NCI-H2029 (cell line): ENCODE measurements at regions not wholly inside any gene's neighbourhood (a gene's known extent, or its start where the extent isn't known, plus 50 kb on each side); places are given as distances from the start of the nearest gene placed in this dataset.

Experiments
- DNase-seq: peaks from one replicate; lab custom pipeline; 2025; lab: John Stamatoyannopoulos, UW

DNA sequence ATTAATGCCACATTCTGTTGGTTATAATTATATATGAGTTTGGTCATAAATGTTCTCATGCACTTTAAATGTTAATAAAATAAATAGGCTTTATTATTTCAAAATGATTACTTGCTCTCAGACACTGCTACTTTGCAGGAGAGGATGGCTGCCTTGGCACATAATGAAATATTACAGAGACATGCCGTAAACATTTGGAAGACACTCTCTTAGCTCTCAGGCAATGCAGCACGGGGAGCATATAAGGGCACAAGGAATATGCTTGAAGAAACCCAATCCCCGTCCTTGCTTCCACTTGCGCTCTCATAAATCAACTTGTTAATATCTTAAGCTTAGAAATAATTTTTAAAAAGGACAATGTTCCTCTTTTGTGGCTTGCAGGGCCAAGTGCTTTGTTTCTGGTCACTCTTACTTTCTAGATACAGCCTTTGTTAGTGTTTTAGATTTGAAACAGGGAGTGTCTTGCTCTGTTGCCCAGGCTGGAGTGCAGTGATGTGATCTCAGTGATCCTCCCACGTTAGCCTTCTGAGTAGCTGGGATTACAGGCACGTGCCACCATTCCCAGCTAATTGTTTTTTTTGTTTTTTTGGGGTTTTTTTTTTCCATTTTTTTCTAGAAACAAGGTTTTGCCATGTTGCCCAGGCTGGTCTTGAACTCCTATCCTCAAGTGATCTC is 445.0 kb downstream of the SPRY1 start:
- no peak for DNase-seq

DNA sequence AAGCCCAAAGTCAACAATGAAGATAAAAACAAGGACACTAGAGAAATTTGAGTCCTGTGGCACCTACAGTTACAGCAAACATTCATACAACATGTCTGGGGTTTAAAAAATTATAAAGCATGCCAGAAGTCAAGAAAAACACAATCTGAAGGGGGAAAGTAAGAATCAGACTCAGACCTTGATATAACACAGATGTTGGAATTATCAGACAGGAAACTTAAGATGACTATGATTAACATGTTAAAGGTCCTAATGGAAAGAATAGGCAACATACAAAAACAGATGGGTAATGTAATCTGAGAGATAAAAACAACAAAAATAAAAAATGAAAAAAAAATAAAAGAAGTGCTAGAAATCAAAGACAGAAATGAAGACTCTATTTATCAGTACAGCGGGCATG is 446.5 kb downstream of the SPRY1 start:
- no peak for DNase-seq

DNA sequence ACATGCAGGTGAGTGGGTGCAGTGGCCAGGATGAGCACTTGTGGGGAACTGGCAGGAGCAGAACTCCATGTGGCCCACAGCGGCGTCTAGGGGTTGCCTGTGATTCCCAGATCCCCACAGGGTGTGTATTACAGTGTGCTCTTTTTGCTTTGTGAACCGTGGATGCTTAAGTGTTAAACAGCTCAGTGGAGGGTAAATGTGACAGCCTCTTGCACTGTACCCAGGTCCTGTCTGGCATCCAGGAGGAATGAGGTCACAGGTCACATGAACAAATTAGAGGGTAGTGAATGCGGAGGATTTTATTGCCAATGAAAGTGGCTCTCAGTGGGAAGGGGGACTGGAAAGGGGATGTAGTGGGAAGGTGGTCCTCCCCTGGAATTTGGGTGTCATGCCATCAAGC is 447.8 kb downstream of the SPRY1 start:
- no peak for DNase-seq

DNA sequence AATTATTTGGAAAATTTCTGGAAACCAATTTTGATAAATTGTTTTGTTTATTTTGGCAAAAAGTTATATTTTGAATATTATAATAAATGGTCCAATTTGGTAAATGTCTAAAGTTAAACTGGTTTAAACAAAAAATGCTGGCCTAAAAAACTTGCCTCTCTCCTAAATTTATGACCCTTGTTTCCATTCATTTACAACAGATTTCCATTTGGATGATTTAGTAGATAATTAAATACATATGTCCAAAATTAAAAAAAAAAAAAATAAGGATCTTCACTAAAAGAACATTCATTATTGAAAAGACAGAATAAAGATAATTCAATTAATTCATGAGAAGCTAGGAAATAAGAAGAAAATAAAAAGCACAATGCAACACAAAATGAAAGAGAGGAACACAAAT is 449.5 kb downstream of the SPRY1 start:
- DNase-seq, result no peak

DNA sequence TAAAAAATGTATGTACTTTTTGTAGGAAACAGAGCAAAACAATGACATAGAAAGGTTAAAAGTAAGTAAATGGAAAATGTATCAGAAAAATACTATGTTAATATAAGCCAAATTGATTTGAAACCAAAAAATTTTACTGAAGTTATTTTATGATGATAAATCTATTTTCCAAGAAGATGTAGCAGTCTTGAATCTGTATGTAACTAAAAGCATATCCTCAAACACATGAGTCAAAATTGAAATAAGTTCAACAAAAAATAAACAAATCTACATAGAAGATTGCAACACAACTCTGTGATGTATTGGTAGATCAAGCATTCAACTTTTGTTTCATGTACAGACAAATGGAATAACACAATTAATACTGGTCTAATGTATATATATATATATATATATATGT is 450.0 kb downstream of the SPRY1 start:
- DNase-seq, result no peak

DNA sequence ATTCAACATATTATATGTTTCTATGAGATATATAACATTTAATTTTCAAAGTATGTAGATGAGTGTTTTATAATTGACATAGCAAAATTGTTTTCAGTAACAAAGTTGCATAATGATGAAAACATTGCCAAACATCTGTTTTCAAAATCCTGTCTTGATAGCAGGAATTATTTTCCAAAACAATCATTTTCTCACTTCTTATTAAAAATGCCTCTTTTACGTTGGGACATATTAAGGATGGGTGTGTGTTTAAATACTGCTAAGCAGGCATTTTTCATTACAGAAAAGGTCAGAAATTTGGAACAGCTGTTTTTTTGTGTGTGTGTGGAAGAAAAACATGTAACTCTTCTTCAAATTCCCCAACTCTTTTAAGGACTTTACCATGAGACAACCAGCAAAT is 452.0 kb downstream of the SPRY1 start:
- no peak for DNase-seq

DNA sequence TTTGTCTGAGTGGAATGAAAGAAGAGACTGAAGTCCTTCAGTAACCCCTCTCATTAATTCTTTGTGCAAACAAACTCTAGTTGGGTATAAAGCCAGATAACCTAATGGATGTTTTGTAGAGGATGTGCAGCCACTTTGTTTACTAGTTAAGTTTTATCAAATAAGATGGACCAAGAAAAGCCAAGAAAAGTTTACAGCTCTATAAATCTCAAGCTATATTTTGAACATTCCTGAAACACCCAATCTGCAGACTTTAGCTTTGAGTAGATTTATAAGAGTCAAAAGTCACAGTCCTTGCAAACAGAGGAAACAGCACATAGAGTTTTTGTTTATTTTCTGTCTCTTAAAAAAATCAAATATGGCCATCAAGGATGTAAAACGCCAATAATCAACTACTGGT is 452.9 kb downstream of the SPRY1 start:
- DNase-seq, result no peak

DNA sequence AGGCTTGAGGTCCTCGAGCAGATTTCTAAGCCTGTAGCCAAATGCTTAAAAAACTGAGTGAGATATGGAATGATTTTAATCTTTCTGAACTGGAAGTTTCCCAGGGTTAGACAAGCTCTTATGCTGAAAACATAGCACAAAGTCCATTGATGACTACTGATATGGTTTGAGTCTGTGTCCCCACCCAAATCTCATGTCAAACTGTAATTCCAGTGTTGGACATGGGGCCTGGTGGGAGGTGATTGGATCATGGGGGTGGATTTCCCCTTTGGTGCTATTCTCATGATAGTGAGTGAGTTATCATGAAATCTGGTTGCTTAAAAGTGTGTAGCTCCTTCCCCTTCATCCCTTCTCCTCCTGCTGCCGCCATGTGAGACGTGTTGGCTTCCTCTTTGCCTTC is 454.9 kb downstream of the SPRY1 start:
- no peak for DNase-seq

DNA sequence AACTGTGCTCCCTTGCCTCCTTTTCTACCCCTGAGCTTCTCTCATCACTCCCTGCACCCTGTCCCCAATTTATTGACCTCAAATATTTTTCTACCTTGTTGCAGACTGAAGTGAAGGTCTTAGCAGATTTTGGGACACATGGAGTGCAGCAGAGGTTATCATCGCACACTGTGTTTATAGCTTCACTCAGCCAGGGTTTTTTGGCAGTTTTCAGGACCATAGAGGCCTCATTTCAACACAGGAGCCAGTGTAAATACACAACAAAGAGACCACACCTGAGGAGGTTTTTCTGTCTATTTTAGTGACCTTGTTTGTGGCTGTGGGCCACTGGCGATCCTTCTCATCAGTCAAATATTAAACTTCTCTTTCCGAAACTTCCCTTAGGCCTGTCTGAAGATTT is 457.1 kb downstream of the SPRY1 start:
- no peak for DNase-seq

DNA sequence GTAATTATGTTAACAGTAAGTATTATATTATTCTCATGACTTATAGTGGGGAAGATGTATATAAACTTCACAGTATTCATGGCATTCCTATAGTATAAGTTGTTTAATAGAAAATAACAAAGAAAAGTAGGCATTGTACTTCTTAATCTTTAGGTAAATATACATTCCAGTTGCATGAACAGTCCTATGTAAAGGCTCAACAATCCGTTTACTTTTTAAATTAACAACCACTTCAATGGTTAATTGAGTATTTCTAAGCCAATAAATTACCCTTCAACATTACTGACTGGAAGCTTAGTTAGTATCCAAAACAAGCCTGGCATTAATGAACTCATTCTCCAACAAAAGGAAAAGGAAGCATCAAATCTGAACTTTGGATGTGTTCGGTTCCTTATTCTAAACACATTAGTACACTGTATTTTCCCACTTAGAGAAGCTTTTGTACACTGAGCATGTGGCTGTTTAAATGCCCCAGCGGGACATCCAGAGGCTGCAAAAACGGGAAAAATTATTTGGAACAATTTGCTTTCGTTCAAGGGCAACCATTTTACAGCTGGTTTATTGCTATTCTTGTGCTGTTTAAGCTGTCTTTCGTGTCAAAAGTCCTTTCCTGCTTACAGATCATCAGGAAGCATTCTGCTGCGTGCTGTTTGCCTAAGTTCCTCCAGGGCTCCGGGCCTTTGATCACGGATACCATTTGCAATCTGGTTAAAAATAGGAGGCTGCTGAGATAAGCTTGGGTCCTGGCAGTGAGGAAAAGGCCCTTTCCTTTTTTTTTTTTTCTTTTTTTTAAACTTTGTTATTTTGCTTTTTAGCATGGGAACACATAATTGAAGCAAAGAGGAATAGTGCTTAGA is 460.3 kb downstream of the SPRY1 start:
- no peak for DNase-seq

DNA sequence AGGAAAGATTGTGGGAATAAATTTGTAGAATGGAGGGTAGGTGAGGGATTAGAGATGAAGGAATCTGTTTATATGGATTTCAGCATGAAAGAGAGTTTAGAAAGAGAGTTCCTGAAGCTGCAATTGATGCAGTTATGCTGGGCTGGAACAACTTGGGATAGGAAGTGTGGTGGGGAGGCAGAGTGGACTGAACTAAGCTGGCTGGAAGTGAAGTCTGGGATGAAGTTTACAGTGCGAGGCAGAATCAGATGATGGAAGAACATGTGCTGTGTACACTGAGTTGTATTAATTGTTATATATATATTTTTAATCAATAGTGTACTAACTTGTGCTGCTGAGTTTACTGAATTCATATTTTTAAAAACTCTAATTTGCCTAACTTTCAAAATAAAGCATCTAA is 461.9 kb downstream of the SPRY1 start:
- no peak for DNase-seq

DNA sequence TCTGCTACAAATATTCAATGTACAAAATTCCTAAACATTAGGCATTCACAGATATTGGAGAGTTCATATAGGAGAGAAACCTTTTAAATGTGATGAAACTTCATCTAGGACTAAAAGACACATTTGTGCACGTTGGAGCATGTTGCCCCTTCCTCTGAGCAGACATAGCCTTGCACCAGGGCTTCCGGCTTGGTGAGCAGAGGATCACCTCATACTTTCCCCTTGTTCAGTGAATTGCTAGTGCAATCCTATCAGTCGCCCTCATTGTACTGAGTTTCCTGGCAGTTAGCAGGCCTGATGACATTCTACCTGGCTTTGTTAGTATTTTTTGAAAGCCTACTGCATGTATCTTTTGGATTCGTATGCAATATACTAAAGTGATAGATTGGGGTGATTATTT is 466.2 kb downstream of the SPRY1 start:
- DNase-seq, result no peak

DNA sequence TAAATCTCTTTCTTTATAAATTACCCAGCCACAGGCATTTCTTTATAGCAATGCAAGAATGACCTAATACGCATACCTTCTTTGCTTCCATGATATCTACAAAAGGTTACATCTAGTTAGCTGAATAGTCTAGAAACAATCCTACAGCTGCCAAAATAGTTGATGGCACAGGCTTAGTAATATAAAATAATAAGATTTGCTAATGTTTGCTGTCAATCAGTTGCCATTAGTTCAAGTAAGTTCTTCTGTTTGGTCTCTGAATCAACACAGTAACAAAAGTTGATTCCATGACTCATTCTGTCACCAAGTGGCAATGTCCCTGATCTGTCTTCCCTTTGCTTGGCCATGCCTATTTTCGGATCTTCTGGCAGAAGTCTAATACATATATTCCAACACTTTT is 470.2 kb downstream of the SPRY1 start:
- DNase-seq, result no peak

DNA sequence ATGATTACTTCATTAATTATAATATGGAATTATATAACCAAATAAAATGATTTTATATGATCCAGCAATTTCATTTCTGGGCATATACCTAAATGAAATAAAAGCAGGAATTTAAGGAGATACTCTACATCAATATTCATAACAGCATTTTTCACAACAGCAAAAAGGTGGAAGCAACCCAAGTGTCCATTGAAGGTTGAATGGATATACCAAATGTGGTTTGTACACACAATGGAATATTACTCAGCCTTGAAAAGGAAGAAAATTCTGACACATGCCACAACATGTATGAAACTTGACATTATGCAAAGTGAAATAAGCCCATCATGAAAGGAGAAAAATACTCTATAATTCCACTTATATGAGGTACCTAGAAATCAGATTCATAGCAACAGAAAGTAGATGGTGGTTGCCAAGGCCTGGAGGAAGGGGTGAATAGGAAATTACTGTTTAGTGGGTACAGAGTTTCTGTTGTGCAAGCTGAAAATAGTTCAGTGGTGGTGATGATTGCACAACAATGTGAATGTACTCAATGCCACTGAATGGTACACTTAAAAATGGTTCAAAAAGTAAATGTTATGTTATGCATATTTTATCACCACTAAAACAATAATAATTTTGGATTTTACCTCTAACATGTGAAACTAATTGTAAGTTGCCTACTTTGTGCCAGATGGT is 471.5 kb downstream of the SPRY1 start:
- no peak for DNase-seq

DNA sequence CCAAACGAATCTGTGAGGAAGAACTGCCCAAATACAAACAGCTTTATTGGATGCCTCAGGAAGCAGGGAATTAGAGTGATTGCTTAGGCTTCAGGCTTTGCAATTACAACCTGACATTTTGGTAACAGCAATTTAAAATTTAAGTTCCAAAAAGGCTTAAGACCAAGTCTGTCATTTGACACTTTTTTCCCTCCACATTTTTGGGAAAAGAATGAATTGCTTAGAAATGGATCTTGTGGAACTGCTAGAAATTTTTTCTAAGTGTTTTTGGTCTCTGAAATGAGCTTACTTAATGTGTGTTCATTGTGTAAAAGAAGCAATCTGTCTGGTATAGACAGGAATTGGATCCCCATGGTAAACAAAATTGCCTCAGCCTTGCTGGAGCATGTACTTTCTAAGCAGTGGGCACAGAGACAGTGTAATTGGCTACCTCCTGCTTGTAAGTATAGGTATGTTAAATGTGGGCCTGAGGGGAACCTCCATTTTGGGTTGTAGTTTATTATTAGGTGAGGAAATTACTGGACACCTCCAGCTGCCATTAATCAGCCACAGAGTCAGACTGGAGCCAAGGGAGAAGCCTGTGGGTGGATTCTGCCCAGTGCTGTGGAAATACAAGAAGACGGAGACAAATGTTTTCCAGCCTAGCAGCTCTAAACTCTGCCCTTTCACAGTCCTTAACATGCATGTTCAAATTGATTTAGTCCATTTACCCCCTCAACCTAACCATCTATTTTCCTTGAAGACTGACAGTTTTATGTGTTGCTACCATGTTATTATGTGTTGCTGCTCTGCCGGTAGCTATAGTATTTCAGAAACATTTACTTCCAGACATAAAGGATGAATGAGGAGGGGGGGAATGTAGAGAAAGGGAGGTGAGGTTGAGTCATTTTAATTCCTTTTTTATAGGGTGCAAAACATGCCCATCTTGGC is 473.0 kb downstream of the SPRY1 start:
- DNase-seq, result no peak

DNA sequence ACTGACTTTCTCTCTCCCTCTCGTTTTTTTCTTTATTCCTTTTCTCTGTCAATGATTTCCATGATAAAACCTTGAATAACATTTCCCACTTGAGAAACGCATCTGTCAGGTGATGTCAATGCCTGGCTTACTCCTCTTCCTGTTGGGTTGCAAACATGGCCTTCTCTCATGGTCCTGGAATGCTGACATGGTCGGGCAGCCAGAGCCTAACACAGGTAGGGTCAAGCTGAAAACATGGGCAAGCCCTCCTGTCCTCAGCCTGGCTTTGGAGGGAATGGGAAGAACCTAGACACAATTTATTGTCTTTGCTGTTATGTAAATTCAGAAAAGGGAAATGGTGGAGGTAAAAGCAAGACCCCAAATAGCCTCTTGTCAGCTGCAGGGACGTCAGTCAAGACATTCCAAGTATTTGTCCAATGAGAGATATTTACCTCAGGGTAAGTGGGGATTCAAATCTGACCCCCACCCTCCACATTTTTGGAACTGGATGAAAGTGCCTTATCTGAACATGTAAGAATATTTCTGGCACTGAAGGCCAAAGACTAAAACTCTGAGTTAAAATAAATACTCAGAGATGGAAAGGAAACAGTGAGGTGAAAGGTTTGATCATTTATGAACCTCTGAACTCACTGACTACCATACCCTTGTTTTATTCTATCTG is 473.8 kb downstream of the SPRY1 start:
- DNase-seq, result no peak

DNA sequence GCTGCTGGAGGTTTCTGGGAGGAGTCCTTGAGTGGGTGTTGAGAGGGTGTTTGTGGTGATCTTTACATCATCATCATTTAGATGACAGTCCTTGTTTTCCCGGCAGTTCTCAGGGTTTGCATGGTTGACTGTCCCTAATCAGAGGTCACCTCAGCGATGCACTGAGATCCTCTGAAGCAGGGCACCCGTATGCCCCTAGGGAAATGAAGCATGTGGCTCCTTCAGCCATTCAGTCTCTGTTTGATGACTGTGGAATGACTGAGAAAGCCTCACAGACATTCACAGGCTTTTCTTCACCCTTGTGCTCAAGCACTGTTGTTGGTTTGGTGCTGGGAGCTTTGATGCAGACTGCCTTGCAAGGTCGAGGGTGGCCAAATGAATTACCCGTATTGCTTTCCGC is 474.7 kb downstream of the SPRY1 start:
- DNase-seq, result no peak

DNA sequence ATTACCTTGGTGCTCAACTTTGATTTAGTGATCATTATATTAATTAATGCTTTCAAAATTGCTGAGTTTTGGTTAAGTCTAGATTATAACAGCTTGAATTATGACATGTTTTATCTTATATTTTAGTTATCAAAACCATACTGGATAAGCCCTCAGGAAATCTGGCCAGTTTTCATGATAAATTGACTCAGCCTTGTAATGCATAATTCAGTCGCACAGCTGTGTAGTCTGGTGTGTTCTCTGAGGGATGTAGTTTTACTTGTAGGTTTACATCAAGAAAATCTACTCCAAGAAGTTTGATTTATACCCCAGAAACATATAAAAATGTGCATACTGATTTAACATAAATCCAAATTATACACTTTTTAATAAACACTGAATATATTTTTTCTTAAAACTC is 477.5 kb downstream of the SPRY1 start:
- no peak for DNase-seq

DNA sequence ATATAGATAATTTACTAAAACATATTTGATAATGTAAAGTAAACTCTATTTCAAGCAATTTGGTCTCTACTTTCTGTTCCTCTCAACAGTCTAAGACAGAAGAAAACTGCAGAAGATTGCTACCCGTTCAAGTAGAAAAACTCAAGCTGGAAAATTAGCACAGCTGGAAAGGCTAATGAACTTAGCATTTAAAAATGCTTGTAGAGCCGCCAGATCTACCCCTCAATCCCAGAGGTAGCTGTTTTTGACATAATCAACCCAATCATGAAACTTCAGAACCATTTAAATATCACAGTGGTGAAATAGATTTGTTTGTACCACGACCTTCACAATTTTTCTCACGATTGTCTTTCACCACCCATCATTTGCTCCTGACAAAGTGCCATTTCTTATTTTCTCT is 479.5 kb downstream of the SPRY1 start:
- DNase-seq, result no peak

DNA sequence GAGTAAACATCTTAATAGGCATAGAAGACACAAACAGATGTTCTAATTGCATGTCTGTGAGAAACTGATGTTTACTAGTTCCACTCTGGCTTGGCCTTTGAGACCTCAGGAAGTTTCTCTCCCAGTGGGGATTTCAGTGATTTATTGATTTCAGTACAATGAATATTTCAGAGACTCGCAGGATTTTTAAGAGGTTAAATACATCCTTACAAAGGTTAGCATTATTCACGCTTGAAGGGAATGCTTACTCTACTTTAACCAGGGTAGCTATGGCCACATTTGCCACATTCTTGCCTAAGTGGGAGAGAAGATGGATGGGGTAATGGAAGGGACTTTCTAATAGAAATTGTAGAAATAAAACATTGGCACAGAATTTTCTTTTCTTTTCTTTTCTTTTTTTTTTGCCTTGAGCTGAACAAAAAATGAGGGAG is 480.1 kb downstream of the SPRY1 start:
- DNase-seq, result no peak

DNA sequence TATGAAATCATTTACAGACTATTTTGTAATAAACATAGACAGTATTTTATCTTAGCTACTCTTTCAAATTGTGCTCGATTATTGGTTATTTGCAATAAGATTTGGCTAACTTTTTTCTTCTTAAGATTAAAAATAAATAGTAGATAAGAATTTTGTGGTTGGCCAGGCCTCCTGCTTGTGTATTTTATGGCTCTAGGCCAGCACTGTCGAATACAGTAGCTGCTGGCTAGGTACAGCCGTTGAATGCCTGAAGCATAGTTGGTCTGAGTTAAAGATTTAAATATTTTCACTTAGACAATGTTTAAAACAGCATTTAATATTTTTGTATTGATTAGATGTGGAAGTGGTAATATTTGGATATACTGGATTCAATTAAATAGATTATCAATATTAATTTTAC is 481.0 kb downstream of the SPRY1 start:
- no peak for DNase-seq

DNA sequence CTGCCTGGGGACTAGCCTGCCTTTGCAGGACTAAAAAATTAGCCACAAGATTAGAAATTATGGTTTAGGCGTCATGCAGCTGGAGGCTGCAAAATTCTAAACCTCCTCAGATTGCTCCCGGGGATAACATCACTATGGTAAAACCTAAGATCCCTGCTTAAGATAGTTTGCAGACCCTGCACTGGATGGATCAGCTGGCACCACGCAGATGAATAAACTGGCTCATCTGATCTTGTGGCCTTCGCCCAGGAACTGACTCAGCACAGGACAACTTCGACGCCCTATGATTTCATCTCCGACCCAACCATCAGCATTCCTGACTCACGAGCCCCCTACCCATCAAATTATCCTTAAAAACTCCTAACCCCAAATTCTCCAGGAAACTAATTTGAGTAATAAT is 482.4 kb downstream of the SPRY1 start:
- DNase-seq, result no peak
